Right ventricle myocardium superior (tissue), 1 donor: ENCODE measurements at regions not wholly inside any gene's neighbourhood (a gene's known extent, or its start where the extent isn't known, plus 50 kb on each side); places are given as distances from the start of the nearest gene placed in this dataset.

Experiments
- ATAC-seq: fragments of 200-7000 bp; cut with Tn5 transposase; one replicate; pipeline ENCODE4 v1.9.1; 2020; ENCODE audit warnings: mild to moderate bottlenecking; ENCODE audit not compliant: poor library complexity
- DNase-seq: peaks from one replicate; pipeline ENCODE4 v3.0.0-alpha.2; 2020
- intact Hi-C: fragments of 100-400 bp; cut with DNase I; formaldehyde crosslinking; loops from one replicate; pipeline ENCODE4 v1.11.2; 2022
- donor health status: DM: no; HTN: yes; CAD: no; lungs with severe emphysema.

DNA sequence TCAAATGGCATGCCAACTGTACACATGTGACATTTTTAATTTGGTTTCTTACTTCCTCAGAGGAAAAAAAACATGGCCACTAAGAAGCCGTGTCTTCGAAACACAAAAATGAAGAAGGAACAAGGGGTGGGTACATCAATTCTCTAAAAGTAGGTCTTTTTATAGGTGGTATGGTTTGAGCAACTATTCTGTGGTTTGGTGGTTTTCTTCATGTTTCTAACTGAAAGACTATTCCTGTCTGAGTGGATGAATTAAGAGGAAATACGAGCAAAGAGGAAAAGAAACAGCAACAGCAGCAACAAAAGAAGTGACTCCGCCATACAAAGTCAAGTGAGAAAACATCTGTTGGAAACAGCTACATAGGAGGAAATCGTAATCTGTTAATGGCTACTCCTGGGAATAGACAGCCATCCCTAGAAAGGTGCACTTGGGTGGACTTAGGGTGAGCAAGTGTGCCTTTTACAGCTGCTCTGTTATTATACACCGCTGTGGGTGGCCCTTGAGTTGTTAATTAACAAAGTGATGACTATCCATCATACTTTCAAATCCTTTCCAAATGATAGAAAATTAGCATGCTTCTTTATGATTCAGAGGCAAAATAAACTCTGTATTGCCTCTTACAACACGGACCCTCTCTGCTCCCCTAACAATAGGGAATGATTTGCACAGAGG, 575.8 kb downstream of the TLE1 start:
- DNase-seq (no peak), ATAC-seq (peak; percentile 49)
- intact Hi-C loops, result no loop called here

DNA sequence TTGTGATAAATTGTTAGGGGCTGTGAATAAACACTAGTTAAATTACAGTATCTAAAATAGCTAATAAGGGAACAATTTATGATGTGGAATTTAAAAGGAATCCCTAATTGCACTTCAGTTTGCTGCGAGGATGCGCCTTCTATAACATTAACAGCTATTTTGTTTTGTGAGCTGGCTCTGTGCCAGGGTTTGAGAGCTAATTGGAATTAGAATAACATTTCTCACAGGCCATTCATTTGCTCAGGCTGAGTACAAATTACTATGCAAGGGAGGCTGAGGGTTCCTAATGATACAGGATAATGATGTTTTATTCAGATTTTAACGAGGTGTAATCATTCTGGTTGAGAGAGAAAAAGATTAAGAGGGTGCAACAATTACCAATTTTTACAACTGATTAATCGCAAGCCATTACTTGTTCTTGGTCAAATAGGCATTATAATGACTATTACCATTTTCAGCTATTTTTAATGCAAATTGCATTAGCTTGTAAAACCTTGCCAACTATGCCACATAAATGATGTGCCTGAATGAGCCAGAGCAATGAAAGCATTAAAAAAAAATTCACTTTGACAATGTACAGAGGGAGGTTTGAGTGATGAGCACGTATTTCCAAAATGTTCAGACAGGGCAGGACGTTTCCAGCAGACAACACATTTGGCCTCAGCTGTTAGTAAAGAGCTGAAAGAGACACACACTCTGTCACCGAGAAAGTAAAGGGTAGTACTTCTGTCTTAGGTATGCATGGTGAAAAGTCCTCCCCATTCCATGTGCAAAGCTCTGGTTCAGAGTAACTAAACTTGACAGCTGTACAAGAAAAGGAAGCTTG, 576.5 kb downstream of the TLE1 start:
- ATAC-seq (no peak), DNase-seq (no peak)
- intact Hi-C loops, result no loop called here

DNA sequence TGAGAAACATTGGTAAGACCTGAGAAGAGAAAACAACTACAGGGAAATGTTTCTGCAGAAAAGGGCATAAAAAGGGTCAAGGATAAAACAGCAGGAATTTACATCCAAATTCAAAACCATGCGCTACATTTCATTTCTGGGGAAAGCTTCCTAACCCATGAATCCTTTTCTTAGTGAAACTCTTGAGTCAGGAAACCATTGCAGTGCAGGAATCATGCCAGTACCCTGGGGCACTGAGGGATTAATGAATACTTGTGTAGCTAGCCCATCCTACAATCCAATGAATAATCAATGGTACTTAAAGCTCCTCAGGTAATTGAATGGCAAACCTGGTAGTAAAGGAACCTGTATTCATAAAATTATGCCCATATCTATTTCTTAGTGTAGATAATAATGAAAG, 580.5 kb downstream of the TLE1 start:
- intact Hi-C loops, result no loop called here
- DNase-seq (no peak), ATAC-seq (no peak)

DNA sequence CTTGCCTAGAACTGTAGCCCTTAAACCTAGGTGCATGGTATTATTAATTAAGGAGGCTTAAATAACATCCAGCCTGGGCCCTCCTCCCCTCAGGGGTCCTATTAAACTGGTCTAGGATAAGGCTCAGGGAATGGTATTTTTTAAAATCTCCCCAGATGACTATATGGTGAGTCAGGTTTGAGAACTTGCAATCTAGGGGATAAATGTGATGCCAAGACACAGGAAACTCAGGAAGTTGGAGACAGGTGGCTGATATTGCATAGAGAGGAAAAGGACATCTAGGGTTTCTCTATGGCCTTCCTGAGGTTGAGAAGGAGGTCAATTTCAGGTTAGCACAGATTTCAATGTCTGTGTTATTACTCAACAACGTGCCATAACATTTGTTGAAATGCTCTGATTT, 581.0 kb downstream of the TLE1 start:
- DNase-seq (no peak), ATAC-seq (no peak)
- intact Hi-C loops, result no loop called here

DNA sequence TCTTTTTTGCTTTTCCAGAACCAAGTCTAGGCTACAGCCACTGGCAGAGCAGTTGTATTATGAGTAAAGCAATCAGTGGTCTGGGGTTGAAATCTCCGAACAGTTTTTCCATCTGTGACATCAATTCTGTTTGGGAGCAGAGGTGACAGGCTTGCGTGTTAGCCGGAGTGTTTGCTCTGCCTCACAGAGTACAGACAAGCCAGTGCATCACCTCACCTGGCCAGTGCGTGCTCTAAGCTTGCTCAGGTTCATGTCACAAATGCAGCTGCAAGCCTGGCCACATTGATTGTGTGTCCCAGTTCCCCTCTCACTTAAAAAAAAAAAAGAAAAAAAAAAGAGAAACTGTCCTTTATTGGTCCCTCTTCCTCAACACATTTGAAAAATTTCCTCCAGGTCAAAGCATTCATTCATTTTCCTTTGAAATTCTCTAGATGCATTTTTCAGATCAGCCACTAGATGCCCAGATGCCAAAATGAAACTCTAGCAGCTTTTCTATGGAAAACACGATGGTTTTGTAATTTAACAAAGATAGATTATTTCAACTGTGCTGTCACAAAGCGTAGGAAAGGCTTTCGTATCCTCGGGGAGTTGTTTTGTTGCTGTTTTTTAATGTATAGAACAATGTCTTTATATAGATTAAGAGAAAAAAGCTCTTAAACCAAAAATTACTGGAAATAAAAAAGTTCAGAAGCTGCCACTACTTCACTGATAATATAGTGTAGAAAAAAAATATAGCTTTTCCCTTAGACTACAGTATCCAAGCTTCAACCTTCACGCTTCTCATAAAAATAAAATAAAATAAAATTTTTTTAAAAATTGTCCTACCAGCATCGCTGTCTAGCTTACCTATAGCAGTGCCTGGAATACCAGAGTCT, 585.5 kb downstream of the TLE1 start:
- DNase-seq (no peak), ATAC-seq (no peak)
- intact Hi-C loops, result no loop called here

DNA sequence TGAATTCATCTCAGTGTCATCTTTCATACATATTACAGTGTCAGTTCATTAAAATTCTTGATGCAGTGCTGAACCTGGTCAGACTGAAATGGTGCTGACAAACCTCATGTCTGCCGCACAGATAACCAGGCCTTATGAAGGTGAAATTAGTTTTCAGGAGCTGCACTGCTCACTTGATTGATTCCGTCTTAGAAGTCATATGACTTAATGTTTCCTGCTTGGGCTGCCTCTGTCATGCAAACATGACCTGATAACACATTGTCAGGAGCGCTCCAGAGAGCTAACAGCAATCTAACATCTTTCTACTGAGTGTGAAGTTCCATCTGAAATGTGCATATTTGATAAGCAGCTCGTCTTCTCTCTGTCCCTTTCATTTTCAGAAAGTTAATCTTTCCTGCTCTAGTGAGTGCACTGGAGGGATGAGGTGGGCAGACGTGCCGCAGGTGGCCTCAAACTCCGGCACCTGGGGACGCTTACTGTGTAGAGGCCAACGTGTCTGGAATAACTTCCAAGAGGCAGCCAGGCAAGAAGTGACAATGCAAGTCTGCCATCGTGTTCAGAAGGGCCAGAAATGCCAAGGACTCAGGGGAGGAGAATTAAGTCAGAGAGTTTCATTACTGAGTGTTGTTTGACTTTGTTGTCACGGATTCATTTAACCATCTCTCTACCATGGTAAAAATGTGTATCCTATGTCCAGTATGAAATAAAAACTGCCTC, 592.1 kb downstream of the TLE1 start:
- intact Hi-C loops, result no loop called here
- no peak for DNase-seq
- ATAC-seq, result no peak

DNA sequence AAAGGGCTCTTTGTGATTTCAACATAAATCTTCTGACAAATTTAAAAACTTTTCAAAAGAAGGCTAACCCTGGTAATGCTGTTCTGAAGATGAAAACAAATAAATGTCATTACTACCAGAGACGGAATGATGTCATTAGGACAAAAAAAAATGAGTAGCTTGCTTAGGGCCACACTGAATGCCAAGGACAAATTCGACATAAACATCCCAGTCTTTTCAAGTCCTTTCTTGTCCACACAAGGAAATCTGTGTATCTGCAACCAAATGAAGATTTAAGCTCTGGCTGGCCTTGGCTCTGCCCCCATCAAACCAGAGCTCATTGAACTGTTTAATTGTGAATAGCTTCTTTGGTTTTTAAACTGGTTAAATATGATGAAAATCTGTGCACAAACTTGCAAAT, 592.7 kb downstream of the TLE1 start:
- intact Hi-C loops, result no loop called here
- DNase-seq (no peak), ATAC-seq (no peak)

DNA sequence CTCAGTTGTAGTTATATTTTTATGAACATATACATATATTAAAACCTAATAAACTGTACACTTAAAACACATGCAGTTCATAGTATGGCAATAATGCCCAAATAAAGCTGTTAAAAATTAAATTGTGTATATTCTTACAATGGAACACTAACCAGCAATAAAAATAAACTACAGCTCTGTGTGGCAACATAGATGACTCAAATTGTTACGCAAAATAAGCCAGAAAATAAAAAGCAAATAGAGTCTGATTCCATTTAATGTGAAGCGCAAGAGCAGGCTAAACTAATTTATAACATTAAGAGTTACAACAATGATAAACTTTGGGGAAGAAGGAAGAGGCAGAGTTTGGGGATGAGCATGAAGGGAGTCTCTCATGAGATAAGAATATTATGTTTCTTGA, 597.3 kb downstream of the TLE1 start:
- intact Hi-C loops, result no loop called here
- ATAC-seq, result no peak
- no peak for DNase-seq

DNA sequence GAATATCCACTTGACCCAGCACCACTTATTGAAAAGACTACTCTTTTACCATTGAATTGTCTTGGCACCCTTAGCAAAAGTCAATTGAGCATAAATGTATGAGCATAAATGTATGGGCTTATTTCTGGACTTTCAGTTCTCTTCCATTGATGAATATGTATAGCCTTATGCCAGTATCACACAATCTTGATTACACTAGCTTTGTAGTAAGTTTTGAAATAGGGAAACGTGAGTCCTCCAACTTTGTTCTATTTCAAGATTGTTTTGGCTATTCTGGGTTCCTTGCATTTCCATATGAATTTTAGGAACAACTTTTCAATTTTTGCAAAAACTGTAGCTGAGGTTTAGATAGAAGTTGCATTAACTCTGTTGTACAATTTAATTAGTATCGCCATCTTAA, 601.0 kb downstream of the TLE1 start:
- no peak for DNase-seq
- intact Hi-C loops, result no loop called here
- ATAC-seq, result no peak

DNA sequence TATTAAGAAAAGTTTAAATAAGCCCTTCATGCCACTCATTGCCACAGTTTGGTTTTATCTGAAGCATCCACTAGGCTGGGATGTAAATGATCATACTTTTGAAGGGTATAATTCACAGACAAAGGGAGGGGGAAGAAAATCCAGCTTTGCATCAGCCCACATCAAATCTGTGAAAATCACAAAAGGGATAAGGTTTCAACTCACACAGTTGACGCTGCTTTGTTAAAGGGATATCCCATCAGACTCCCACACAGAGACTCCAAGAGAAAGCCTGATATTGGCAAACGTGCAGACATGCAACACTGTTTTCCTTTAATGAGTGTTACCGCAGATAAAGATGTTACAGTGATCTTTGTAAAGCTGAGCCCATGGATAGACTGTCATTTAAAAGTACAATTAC, 602.9 kb downstream of the TLE1 start:
- intact Hi-C loops, result no loop called here
- ATAC-seq, result no peak
- no peak for DNase-seq

DNA sequence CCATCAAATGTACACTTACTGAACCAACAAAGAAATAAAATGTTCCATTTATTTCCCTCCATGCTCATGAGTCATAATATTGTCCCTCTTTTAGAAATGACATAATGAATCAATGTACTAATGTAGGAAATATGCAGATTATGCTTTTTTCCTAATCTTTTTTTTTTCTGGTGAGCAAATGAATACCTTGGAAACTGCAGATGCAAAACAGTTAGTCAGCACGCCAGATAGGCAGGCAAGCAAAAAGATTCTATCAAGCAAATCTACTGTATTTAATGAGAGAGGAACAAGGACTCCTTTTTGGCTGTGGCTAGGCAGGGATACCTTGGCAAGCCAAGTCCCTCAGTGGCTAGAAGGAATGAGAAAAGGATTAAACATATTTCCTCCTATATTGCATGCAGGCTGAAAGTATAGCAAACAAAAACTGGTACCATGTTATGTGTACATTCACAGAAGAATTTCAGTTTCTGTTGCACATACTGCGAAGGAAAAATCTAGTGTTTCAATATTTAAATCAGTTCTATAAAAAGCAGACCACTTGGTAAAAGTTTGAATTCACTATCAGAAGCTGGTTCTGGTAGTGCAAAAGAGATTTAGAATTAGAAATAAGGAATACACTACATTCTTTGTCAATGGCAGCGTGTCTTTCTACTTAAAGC, 605.4 kb downstream of the TLE1 start:
- ATAC-seq, result no peak
- intact Hi-C loops, result no loop called here
- no peak for DNase-seq

DNA sequence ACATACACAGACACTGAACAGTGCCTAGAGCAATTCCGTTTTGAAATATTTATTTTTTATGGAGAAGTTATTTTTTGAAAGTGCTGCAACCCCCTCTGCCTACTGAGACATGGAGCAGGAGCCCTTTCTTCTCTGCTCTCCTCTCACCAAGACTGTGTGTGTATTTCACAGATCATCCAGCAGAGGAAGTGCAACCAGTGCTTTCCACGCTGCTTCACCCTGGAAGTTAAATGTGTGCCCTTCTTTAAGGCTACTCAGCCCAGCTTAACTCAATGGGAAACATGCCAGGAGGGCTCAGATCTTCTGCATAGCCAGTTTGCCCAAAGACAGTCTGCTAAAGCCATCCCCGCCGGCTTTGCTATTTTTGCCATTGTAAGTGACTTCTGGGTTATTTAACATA, 606.3 kb downstream of the TLE1 start:
- no peak for DNase-seq
- intact Hi-C loops, result no loop called here
- ATAC-seq, result no peak

DNA sequence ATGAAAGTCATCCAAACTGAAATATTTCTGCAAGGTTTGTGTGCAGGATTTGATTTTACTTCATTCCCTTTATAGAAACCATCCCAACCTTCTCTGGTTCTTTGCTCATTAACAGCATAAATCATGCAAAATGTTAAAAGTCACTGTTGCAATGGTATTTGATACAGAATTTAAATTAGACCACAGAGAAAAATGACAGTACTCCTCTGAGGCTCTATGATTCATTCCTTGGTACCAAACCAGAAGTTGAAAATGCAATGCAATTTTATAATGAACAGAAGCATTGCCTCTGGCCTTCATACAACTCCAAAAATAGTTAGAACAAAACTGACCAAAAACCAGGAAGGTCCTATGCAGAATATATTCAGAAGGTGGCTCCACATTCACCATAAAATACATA, 607.1 kb downstream of the TLE1 start:
- intact Hi-C loops, result no loop called here
- no peak for DNase-seq
- ATAC-seq, result no peak

DNA sequence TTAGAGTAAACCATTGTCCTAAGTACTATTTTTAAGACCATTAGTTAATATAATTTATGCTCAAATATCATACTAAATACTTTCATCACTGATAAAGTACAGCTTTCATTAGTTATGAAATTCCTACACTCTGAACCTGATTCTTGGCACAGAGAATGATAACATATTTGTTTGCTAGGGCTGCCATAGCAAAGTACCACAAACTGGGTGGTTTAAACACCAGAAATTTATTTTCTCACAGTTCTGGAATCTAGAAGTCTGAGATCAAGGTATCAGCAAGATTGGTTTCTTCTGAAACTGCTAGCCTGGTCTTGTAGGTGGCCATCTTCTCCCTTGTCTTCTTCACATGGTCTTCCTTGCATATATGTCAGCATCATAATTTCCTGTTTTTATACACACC, 608.4 kb downstream of the TLE1 start:
- ATAC-seq, result no peak
- DNase-seq, result no peak
- intact Hi-C loops, result no loop called here

DNA sequence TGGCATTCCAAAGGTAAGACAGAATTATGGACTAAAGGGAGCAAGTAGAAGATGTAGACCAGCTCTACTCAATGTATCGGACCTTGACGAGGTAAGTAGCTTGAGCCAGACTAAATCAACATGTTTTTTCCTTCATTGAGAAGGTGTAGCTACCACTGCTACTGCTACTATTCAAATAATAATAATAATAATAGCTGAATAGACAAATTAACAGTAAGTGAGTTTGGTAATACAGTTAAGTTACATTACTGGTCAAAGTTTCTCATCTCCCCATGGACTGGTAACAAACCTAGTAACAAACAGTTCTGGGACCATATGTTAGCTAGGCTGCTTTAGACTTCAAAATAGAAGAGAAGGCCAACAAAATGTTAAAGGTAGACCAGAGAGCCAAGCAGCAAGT, 609.2 kb downstream of the TLE1 start:
- DNase-seq (no peak), ATAC-seq (no peak)
- intact Hi-C loops, result no loop called here

DNA sequence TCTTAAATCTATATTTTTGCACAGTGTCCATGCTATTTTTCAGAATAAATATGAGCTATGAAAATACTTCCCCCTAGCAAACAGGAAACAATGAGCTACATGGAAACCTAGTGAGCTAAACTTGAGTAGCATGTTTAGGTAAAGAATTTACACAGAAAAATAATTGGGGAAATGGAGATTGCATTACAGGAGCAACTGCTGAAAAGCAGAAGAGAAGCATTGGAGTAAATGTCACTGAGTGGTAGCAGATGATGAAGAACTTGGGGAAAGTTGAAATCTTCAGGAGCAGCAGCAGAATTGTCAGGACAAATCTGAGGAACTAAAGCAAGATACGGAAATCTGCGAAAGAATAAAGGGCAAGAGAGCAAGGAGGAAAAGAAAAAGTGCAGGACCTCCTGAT, 610.3 kb downstream of the TLE1 start:
- ATAC-seq (no peak), DNase-seq (no peak)
- intact Hi-C loops, result no loop called here

DNA sequence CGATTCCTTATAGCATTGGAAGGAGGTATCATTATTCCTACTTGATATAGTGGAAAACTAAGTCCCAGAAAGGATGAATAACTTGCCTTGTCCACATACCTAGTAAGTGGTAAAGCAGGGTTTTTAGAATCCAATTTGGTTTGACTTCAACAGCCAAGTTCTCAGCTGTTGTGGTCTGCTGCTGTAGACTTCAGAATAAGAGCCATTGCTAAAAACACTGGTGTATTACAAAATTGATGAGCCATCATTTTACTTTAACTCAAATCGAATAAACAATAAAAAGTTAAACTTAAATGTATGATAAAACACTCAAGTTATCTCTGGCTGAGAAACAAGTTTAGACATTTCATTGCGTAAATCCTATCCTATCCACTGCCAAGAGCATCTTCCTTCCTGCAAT, 610.8 kb downstream of the TLE1 start:
- ATAC-seq (no peak), DNase-seq (no peak)
- intact Hi-C loops, result no loop called here

DNA sequence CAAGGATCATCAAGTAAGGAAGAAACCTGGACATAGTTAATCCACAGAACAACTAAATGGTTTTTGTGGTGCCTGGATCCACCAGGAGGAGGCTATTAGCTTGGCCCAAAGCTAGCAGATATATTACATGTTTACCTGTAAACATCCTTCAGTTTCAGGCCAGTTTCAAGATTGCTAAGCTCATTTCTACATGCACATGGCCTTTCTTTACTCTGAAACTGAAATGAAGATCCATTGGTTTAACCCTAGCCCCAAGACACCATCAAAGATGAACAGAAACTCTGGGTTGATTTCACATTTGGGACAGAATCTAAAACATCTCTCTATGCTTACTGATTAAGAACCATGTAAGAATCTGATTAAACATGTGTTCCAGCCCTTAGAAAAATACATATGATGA, 611.8 kb downstream of the TLE1 start:
- ATAC-seq (no peak), DNase-seq (no peak)
- intact Hi-C loops, result no loop called here

DNA sequence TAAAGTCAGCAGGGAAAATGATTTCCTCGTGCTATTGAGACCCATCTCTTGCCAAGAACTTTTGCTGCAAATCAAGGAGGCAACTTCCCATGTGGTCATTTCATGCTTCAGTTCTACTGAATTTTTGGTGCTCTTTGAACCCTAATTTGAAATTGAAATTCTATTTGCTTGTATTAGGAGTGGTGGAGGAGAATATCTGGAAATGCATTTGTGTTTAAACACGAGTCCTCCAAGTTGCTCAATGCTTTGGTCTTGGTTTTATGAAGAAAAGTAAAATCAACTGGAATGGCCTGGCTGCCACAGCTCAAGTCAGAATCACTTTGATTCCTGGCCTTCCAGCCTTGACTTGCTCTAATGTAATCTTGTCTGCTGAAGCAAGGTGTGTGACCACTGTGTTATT, 613.2 kb downstream of the TLE1 start:
- no peak for ATAC-seq
- no peak for DNase-seq
- intact Hi-C loops, result no loop called here
